GM10266 (cell line): ENCODE measurements at regions not wholly inside any gene's neighbourhood (a gene's known extent, or its start where the extent isn't known, plus 50 kb on each side); places are given as distances from the start of the nearest gene placed in this dataset.

ENCODE experiments used
- DNase-seq: peaks from one replicate; pipeline ENCODE4 v3.0.0; 2012; ENCODE audit errors: extremely low spot score
- TF ChIP-seq, protein P1 (sequence below): IDR thresholded peaks from 2 replicates; pipeline ENCODE4 v1.5.1; 2012; ENCODE audit warnings: mild to moderate bottlenecking, low read depth; ENCODE audit not compliant: control insufficient read depth, insufficient read depth; ENCODE audit errors: missing control alignments

- no peak for DNase-seq
- TF ChIP-seq, protein P1, sequence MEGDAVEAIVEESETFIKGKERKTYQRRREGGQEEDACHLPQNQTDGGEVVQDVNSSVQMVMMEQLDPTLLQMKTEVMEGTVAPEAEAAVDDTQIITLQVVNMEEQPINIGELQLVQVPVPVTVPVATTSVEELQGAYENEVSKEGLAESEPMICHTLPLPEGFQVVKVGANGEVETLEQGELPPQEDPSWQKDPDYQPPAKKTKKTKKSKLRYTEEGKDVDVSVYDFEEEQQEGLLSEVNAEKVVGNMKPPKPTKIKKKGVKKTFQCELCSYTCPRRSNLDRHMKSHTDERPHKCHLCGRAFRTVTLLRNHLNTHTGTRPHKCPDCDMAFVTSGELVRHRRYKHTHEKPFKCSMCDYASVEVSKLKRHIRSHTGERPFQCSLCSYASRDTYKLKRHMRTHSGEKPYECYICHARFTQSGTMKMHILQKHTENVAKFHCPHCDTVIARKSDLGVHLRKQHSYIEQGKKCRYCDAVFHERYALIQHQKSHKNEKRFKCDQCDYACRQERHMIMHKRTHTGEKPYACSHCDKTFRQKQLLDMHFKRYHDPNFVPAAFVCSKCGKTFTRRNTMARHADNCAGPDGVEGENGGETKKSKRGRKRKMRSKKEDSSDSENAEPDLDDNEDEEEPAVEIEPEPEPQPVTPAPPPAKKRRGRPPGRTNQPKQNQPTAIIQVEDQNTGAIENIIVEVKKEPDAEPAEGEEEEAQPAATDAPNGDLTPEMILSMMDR, result no peak
These were observed 163.6 kb downstream of the TNFSF18 start for GRCh38 chr1:172887162-172887561.

DNA sequence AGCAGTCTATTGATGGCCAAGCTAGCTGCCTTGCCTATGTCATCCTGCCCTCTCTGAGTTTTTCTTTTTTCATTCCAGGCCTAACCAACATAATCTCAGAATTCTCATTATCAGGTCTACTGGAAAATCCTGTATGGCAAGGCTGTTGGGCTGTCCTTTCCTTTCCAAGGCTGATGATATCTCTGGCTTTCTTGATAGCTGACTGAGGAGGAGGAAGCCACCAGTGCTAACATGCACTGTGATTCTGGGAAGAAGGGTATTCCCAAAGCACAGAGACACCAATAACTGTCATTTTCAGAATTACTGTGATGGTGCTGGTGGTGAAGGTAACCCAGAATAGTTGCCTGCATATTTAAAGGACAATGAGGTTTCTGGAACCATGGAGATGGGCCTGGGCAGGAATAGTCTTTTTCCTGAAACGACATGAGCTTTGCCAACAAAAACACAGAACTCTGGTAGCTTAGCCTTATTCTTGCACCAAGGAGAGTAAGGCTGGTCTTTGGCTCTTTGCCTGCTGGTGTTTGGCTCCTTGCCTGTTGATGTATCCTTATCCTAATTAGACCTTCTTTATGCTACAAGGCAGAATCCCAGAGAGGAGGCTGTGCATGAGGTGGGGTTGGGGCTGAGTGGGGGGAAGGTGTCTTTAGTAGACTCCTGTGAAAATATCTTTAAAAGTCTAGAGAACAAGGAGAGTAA, 157.4 kb downstream of the TNFSF18 start:
- DNase-seq, result no peak

DNA sequence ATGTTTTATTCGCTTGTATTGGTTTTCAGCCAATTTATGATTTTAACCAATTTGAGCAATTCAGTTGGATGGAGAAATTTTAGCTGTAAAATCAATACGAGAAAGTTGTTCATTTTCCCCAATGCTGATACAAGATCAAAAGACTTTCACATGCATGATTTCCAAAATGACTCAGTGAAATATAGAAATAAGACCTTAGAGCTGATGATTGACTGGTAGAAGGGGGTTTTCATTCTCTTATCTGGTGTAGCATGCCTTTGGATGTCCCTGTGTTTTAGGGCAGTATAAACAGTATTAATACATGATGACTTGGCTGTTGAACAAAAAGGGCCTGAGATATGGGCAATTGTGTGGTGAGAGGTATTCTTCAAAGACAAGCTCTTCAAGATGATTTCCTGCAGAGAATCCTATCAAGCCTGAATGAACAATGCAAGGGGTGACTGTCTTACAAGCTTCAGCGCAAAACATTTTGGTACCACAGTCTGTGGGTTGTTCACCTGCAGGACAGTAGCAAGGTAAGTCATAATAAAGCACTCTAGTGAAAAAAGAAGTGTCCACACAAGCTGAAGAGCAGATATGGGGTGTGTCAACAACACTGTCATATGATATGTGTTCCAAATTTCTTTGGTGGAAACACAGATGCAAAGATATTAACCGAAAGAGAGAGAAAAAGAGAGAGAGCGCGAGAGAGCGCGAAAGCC, 156.2 kb downstream of the TNFSF18 start:
- no peak for DNase-seq
- TF ChIP-seq, protein P1, result no peak

More for the DNA sequence above, 157.4 kb downstream of the TNFSF18 start:
- TF ChIP-seq, protein P1, result no peak

DNA sequence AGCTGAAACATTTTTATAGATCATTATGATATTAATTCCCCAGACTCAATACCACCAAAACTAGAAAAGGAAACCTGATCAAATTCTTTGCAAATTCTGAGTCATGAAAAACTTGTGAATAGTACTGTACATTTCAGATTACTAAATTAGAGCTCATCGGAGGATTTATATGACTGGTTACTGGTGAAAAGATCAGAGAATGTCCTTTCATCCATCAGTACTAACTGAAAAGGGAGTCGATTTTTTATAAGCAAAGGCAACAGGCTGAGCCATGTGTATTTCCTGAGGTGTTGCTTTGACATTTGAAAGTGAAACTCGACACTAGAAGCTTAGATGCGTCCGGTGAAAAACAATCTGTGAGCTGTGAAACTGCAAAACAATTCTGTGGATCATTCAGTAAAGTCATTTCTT, 155.7 kb downstream of the TNFSF18 start:
- DNase-seq, result peak; percentile 19
- TF ChIP-seq, protein P1, result no peak

- DNase-seq, result no peak
- TF ChIP-seq, protein P1, result no peak
These were observed 155.0 kb downstream of the TNFSF18 start for GRCh38 chr1:172895761-172896160.

DNA sequence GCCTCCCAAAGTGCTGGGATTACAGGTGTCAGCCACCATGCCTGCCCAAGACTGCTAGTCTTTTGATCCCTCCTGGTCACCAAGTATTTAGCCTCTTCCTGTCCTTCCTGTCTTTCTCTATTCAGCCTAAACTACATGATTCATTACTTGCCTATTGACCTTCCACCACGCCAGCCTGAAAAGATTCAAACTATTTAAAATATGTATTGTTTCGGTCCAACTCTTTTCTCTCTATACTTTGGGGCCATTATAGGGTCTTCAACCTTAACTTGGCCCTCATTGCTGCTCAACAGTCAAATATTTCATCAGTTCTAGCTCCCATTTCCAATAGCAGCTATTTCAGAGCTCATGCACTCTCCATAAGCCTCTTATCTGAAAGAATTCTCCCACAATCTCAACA, 153.0 kb downstream of the TNFSF18 start:
- TF ChIP-seq, protein P1, result no peak
- no peak for DNase-seq

- TF ChIP-seq, protein P1, result no peak
- DNase-seq, result no peak
These were observed 151.9 kb downstream of the TNFSF18 start for GRCh38 chr1:172898866-172899265.
